H1 (cell line): ENCODE measurements at regions not wholly inside any gene's neighbourhood (a gene's known extent, or its start where the extent isn't known, plus 50 kb on each side); places are given as distances from the start of the nearest gene placed in this dataset.

Source experiments
- CTCF ChIA-PET: fragments of 300-600 bp; sonication (Branson Sonifier 250); formaldehyde crosslinking; loops from one replicate; lab custom pipeline; 2021; ENCODE audit not compliant: partially characterized antibody; lab: Charles Lee
- POLR2A ChIA-PET: fragments of 300-600 bp; sonication (Branson Sonifier 250); formaldehyde crosslinking; loops from one replicate; lab custom pipeline; 2021; ENCODE audit warnings: inconsistent platforms; ENCODE audit not compliant: partially characterized antibody; lab: Charles Lee
- DNase-seq, 2 experiments: peaks; one replicate each; pipeline versions ENCODE4 v3.0.0 to v3.0.0-alpha.2; 2010 to 2022; ENCODE audit warnings: low spot score in 2 of 2, low read depth in 1 of 2, mixed read lengths in 1 of 2
- FAIRE-seq: peaks from 2 replicates; lab custom pipeline; 2011; peaks lifted over from hg19 to GRCh38; lab: Jason Lieb, UNC
- H2AFZ ChIP-seq: 2 replicates; pipeline ENCODE4 v1.8.1; 2012; ENCODE audit warnings: low read length, inconsistent platforms
- H2AK5ac ChIP-seq: 2 replicates; pipeline ENCODE4 v1.6.1; 2013; ENCODE audit warnings: low read depth, low read length
- H2BK120ac ChIP-seq: replicated peaks from 2 replicates; pipeline ENCODE3; 2013; ENCODE audit warnings: low read depth, low read length, inconsistent platforms
- H2BK12ac ChIP-seq: 2 replicates; pipeline ENCODE4 v1.6.1; 2013; ENCODE audit warnings: low read depth, low read length
- H2BK15ac ChIP-seq: 2 replicates; pipeline ENCODE4 v1.6.1; 2013; ENCODE audit warnings: low read length
- H2BK20ac ChIP-seq: 2 replicates; pipeline ENCODE4 v1.6.1; 2013; ENCODE audit warnings: low read length
- H2BK5ac ChIP-seq: 2 replicates; pipeline ENCODE4 v1.6.1; 2013; ENCODE audit warnings: low read depth, low read length
- H3K14ac ChIP-seq: 2 replicates; pipeline ENCODE4 v1.6.1; 2013; ENCODE audit warnings: inconsistent platforms; ENCODE audit not compliant: insufficient read length
- H3K18ac ChIP-seq: 2 replicates; pipeline ENCODE4 v1.6.1; 2013; ENCODE audit warnings: low read length; ENCODE audit errors: extremely low read depth
- H3K23ac ChIP-seq: 2 replicates; pipeline ENCODE4 v1.6.1; 2013; ENCODE audit warnings: inconsistent platforms; ENCODE audit not compliant: insufficient read length
- H3K23me2 ChIP-seq: 2 replicates; pipeline ENCODE4 v1.6.1; 2013; ENCODE audit warnings: low read depth, low read length
- H3K27ac ChIP-seq: 2 replicates; pipeline ENCODE4 v1.6.1; 2011; ENCODE audit warnings: low read depth, low read length, inconsistent platforms
- H3K27me3 ChIP-seq, 4 experiments: replicated peaks in 1 of 4; 1 replicate in 1 of 4; 2 replicates in 3 of 4; pipeline versions ENCODE4 v1.6.1 to v1.8.1; 2011 to 2013; ENCODE audit warnings: low read length in 3 of 4, mild to moderate bottlenecking in 3 of 4, inconsistent platforms in 2 of 4, mixed read lengths in 2 of 4, moderate library complexity in 1 of 4; ENCODE audit not compliant: control insufficient read depth in 3 of 4, insufficient read depth in 3 of 4; ENCODE audit errors: extremely low read depth in 1 of 4
- H3K36me3 ChIP-seq, 4 experiments: 2 replicates each; pipeline versions ENCODE4 v1.6.1 to v1.8.1; 2011 to 2013; ENCODE audit warnings: mild to moderate bottlenecking in 4 of 4, low read length in 3 of 4, moderate library complexity in 2 of 4, control low read depth in 1 of 4, inconsistent platforms in 1 of 4; ENCODE audit not compliant: insufficient read depth in 4 of 4, control insufficient read depth in 2 of 4
- H3K4ac ChIP-seq: replicated peaks from 2 replicates; pipeline ENCODE3; 2013; ENCODE audit warnings: low read length, low read depth, mixed read lengths, inconsistent platforms; ENCODE audit not compliant: insufficient read length
- H3K4me1 ChIP-seq, 4 experiments: replicated peaks in 1 of 4; 1 replicate in 1 of 4; 2 replicates in 3 of 4; pipeline versions ENCODE4 v1.6.1 to v1.8.1; 2011 to 2013; ENCODE audit warnings: low read length in 3 of 4, inconsistent platforms in 2 of 4, mixed read lengths in 1 of 4; ENCODE audit not compliant: insufficient read depth in 4 of 4, control insufficient read depth in 3 of 4
- H3K4me2 ChIP-seq, 2 experiments: 2 replicates each; pipeline versions ENCODE4 v1.6.1 to v1.8.1; 2011 to 2013; ENCODE audit warnings: low read depth in 2 of 2, low read length in 2 of 2, control low read depth in 1 of 2, inconsistent platforms in 1 of 2, mild to moderate bottlenecking in 1 of 2; ENCODE audit not compliant: insufficient read depth in 1 of 2
- H3K4me3 ChIP-seq, 4 experiments: fragments of 200-600, 300-600 bp in 1 of 4; sonication (generic), shearing (Covaris generic), sonication (Bioruptor Twin) in 1 of 4; 2 replicates each; pipeline versions ENCODE4 v1.5.1 to v1.8.1; 2011 to 2016; ENCODE audit warnings: low read length in 4 of 4, low read depth in 3 of 4, control low read depth in 2 of 4, inconsistent platforms in 2 of 4, mild to moderate bottlenecking in 2 of 4, mixed read lengths in 1 of 4, moderate library complexity in 1 of 4; ENCODE audit not compliant: insufficient read depth in 2 of 4; ENCODE audit errors: extremely low read depth in 1 of 4
- H3K56ac ChIP-seq: replicated peaks from 2 replicates; pipeline ENCODE3; 2013; ENCODE audit warnings: low read depth, mild to moderate bottlenecking, mixed read lengths, low read length, inconsistent platforms; ENCODE audit not compliant: insufficient read length
- H3K79me1 ChIP-seq: 2 replicates; pipeline ENCODE4 v1.6.1; 2013; ENCODE audit warnings: low read depth, low read length, control low read depth
- H3K79me2 ChIP-seq, 2 experiments: 2 replicates each; pipeline versions ENCODE4 v1.6.1 to v1.8.1; 2012 to 2013; ENCODE audit warnings: low read length in 2 of 2, mild to moderate bottlenecking in 2 of 2, inconsistent platforms in 1 of 2; ENCODE audit not compliant: insufficient read depth in 2 of 2, control insufficient read depth in 1 of 2
- H3K9ac ChIP-seq, 4 experiments: replicated peaks in 1 of 4; 1 replicate in 1 of 4; 2 replicates in 3 of 4; pipeline versions ENCODE4 v1.6.1 to v1.8.1; 2011 to 2013; ENCODE audit warnings: low read depth in 3 of 4, low read length in 3 of 4, control low read depth in 2 of 4, mild to moderate bottlenecking in 2 of 4, moderate library complexity in 2 of 4, inconsistent platforms in 1 of 4; ENCODE audit errors: extremely low read depth in 1 of 4
- H3K9me3 ChIP-seq, 2 experiments: 2 replicates each; pipeline versions ENCODE4 v1.6.1 to v1.8.1; 2012 to 2013; ENCODE audit warnings: mild to moderate bottlenecking in 2 of 2, moderate library complexity in 2 of 2, control low read depth in 1 of 2, inconsistent platforms in 1 of 2, low read depth in 1 of 2, low read length in 1 of 2, mixed read lengths in 1 of 2; ENCODE audit not compliant: insufficient read depth in 2 of 2
- H4K20me1 ChIP-seq, 2 experiments: replicated peaks in 1 of 2; 2 replicates each; pipeline versions ENCODE3 to v1.8.1; 2011 to 2013; ENCODE audit warnings: inconsistent platforms in 2 of 2, low read length in 2 of 2, mild to moderate bottlenecking in 1 of 2; ENCODE audit not compliant: insufficient read depth in 2 of 2, control insufficient read depth in 1 of 2
- H4K5ac ChIP-seq: 2 replicates; pipeline ENCODE4 v1.6.1; 2013; ENCODE audit warnings: low read length, low read depth, mixed read lengths, inconsistent platforms; ENCODE audit not compliant: insufficient read length
- H4K8ac ChIP-seq: 2 replicates; pipeline ENCODE4 v1.8.0; 2013; ENCODE audit warnings: mild to moderate bottlenecking, moderate library complexity, low read length, inconsistent platforms; ENCODE audit not compliant: insufficient read depth; ENCODE audit errors: extremely low read depth
- H4K91ac ChIP-seq: replicated peaks from 2 replicates; pipeline ENCODE3; 2013; ENCODE audit warnings: low read length, mixed read lengths, inconsistent platforms; ENCODE audit not compliant: insufficient read length
- BACH1 ChIP-seq: IDR thresholded peaks from 2 replicates; pipeline ENCODE4 v1.6.1; 2012; ENCODE audit warnings: low read length, improper control_type of control experiment
- CTBP2 ChIP-seq: IDR thresholded peaks from 2 replicates; pipeline ENCODE4 v1.7.0; 2011; ENCODE audit warnings: borderline replicate concordance, mild to moderate bottlenecking, moderate library complexity, mixed read lengths, low read length; ENCODE audit not compliant: insufficient read depth, insufficient read length
- CTCF ChIP-seq, 3 experiments: IDR thresholded peaks; 1 replicate in 2 of 3; 2 replicates in 1 of 3; pipeline versions ENCODE4 v1.5.1 to v1.6.1; 2011; ENCODE audit warnings: low read length in 3 of 3, mild to moderate bottlenecking in 3 of 3, inconsistent platforms in 2 of 3, low read depth in 1 of 3, moderate library complexity in 1 of 3; ENCODE audit not compliant: insufficient read depth in 1 of 3; ENCODE audit errors: control extremely low read depth in 1 of 3
- GTF2F1 ChIP-seq: IDR thresholded peaks from 2 replicates; pipeline ENCODE4 v1.6.1; 2012; ENCODE audit warnings: low read depth, low read length, improper control_type of control experiment, borderline replicate concordance
- POU5F1 ChIP-seq: IDR thresholded peaks from 2 replicates; pipeline ENCODE4 v1.6.1; 2011; ENCODE audit warnings: low read depth, mild to moderate bottlenecking, low read length, moderate library complexity
- RFX5 ChIP-seq: IDR thresholded peaks from 2 replicates; pipeline ENCODE4 v1.6.1; 2011; ENCODE audit warnings: low read depth, low read length, improper control_type of control experiment, borderline replicate concordance
- RXRA ChIP-seq: IDR thresholded peaks from 2 replicates; pipeline ENCODE4 v1.6.1; 2011; ENCODE audit warnings: low read depth, mild to moderate bottlenecking, low read length, moderate library complexity; ENCODE audit not compliant: insufficient read depth
- SRF ChIP-seq: IDR thresholded peaks from 2 replicates; pipeline ENCODE4 v1.6.1; 2011; ENCODE audit warnings: mild to moderate bottlenecking, low read depth, low read length, moderate library complexity
- TEAD4 ChIP-seq: IDR thresholded peaks from 2 replicates; pipeline ENCODE4 v1.6.1; 2012; ENCODE audit warnings: low read depth, low read length, inconsistent platforms, mixed read lengths
- ZNF274 ChIP-seq: IDR thresholded peaks from 2 replicates; pipeline ENCODE4 v1.7.0; 2012; ENCODE audit warnings: low read length, borderline replicate concordance; ENCODE audit errors: extremely low read depth
- WGBS, 2 experiments: shearing (Covaris generic) in 1 of 2; methylation state at CpG; one replicate each; pipeline versions ENCODE4 v1.1.6 to v1.1.7; 2013 to 2015; ENCODE audit warnings: low lambda C conversion rate in 2 of 2, mixed read lengths in 2 of 2, inconsistent platforms in 1 of 2, low coverage in 1 of 2, missing lambda C conversion rate in 1 of 2; ENCODE audit not compliant: insufficient replicate concordance in 2 of 2, insufficient coverage in 1 of 2, insufficient read length in 1 of 2; ENCODE audit errors: extremely low coverage in 1 of 2, missing lambda C conversion rate in 1 of 2; 5-methylcytosine and 5-hydroxymethylcytosine counted together

DNA sequence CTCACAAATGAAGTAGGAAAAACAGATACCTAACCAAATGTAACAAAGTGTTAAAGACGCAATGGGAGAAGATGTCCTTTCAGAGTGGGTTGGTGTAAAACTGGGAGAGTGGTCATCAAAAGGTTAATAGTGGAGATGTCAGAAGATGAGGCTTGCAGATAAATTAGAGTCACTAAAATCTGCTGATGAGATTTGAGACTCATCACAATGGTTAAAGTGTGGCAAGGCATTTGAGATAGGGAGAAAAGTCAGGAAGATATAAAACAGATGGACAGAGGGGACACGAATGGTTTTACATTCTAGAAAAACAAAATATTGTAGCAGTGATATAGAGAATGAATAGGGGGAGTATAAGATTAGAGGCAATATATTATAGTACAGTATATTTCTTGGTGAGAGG is 406.0 kb upstream of the SEMA6A start:
- Histone ChIP-seq H2BK15ac (no peak overlapping the region), H3K27me3 (no peaks in the 10 kb centered on the region), H3K18ac (no peak overlapping the region), H3K36me3 (no peaks in the 10 kb centered on the region), H2BK120ac (no peak overlapping the region), H3K4me1 (no peaks in the 10 kb centered on the region), H2AK5ac (no peak overlapping the region), H3K79me2 (no peaks in the 10 kb centered on the region), H2BK5ac (no peak overlapping the region), H3K79me1 (no peaks in the 10 kb centered on the region), H2BK20ac (no peak overlapping the region), H4K5ac (no peak overlapping the region), H3K14ac (no peak overlapping the region), H4K20me1 (no peaks in the 10 kb centered on the region), H4K8ac (no peak overlapping the region), H3K4me2 (no peak overlapping the region), H3K9me3 (no peaks in the 10 kb centered on the region), H3K56ac (no peak overlapping the region), H3K4ac (no peak overlapping the region), H2AFZ (no peak overlapping the region), H3K4me3 (no peak overlapping the region), H3K27ac (no peak overlapping the region), H3K23ac (no peak overlapping the region), H3K23me2 (no peaks in the 10 kb centered on the region), H3K9ac (no peak overlapping the region), H4K91ac (no peak overlapping the region), H2BK12ac (no peak overlapping the region)
- FAIRE-seq (no peak), DNase-seq (no peak)
- CTCF ChIA-PET: no interaction called here
- POLR2A ChIA-PET: no interaction called here
- 91% methylated on average over 2 of the region's 2 CpGs; no CpG with 5 or more reads in 1 of the 2 experiments for WGBS, 2 experiments
- TF ChIP-seq RXRA (no peak), GTF2F1 (no peak), BACH1 (no peak), CTBP2 (no peak), POU5F1 (no peak), ZNF274 (no peak), SRF (no peak), CTCF (IDR thresholded peaks at IDR 0.05; ENCODE audit: control extremely low read depth in 1 of 3, insufficient read depth in 1 of 3, low read depth in 1 of 3, low read length in 3 of 3) (no peak), RFX5 (no peak), TEAD4 (no peak)
